PC-9 (cell line): ENCODE measurements at regions not wholly inside any gene's neighbourhood (a gene's known extent, or its start where the extent isn't known, plus 50 kb on each side); places are given as distances from the start of the nearest gene placed in this dataset.

Experiments
- BruUV-seq: library from RNA; stranded (reverse); fragments of 400-500 nt; replicated peaks from 2 replicates; lab custom pipeline; 2021; lab: Mats Ljungman, UMichigan
- CTCF ChIA-PET: fragments of 300-600 bp; sonication (Branson Sonifier 250); formaldehyde crosslinking; loops from one replicate; lab custom pipeline; 2022; ENCODE audit warnings: antibody characterized with exemption; lab: Charles Lee
- POLR2A ChIA-PET: fragments of 300-600 bp; sonication (Branson Sonifier 250); formaldehyde crosslinking; loops from one replicate; lab custom pipeline; 2022; ENCODE audit warnings: antibody characterized with exemption; ENCODE audit not compliant: unreplicated experiment; lab: Charles Lee
- DNase-seq, 2 experiments: peaks; one replicate each; pipeline versions ENCODE4 v3.0.0 to v3.0.0-alpha.2; 2015 to 2022; ENCODE audit warnings: mixed read lengths in 1 of 2
- H2AFZ ChIP-seq: fragments of 200-600 bp; sonication (generic); 2 replicates; pipeline ENCODE4 v1.8.1; 2017; ENCODE audit warnings: antibody characterized with exemption
- H3F3A ChIP-seq: fragments of 200-600 bp; sonication (generic); 2 replicates; pipeline ENCODE4 v1.8.1; 2017; ENCODE audit warnings: antibody characterized with exemption, mild to moderate bottlenecking, low read depth; ENCODE audit not compliant: insufficient read depth
- H3K27ac ChIP-seq: fragments of 200-600 bp; sonication (generic); 2 replicates; pipeline ENCODE4 v1.6.1; 2016; ENCODE audit warnings: mixed run types
- H3K27me3 ChIP-seq: fragments of 200-600 bp; sonication (generic); 2 replicates; pipeline ENCODE4 v1.6.1; 2016; ENCODE audit warnings: low read depth, mixed run types; ENCODE audit not compliant: insufficient read depth
- H3K36me3 ChIP-seq: fragments of 200-600 bp; sonication (generic); 2 replicates; pipeline ENCODE4 v1.6.1; 2016; ENCODE audit warnings: low read depth, mixed run types
- H3K4me1 ChIP-seq: fragments of 200-600 bp; sonication (generic); replicated peaks from 2 replicates; pipeline ENCODE4 v1.6.1; 2016; ENCODE audit warnings: mixed run types; ENCODE audit not compliant: insufficient read depth
- H3K4me2 ChIP-seq: fragments of 200-600 bp; sonication (generic); 2 replicates; pipeline ENCODE4 v1.6.1; 2017; ENCODE audit warnings: mixed run types
- H3K4me3 ChIP-seq: fragments of 200-600 bp; sonication (generic); 2 replicates; pipeline ENCODE4 v1.6.1; 2016; ENCODE audit warnings: mixed run types
- H3K79me2 ChIP-seq: fragments of 200-600 bp; sonication (generic); 2 replicates; pipeline ENCODE4 v1.6.1; 2017; ENCODE audit warnings: low read depth, mixed run types
- H3K9me2 ChIP-seq: fragments of 200-600 bp; sonication (generic); 2 replicates; pipeline ENCODE4 v1.8.1; 2017; ENCODE audit warnings: mild to moderate bottlenecking; ENCODE audit not compliant: insufficient read depth
- H3K9me3 ChIP-seq: fragments of 200-600 bp; sonication (generic); 2 replicates; pipeline ENCODE4 v1.8.1; 2016; ENCODE audit warnings: low read depth; ENCODE audit not compliant: insufficient read depth
- H4K20me1 ChIP-seq: fragments of 200-600 bp; sonication (generic); 2 replicates; pipeline ENCODE4 v1.8.1; 2017; ENCODE audit not compliant: insufficient read depth
- CTCF ChIP-seq: fragments of 200-600 bp; sonication (generic); conservative IDR thresholded peaks from 2 replicates; pipeline ENCODE4 v1.6.1; 2017; ENCODE audit warnings: mixed run types, antibody characterized with exemption, mild to moderate bottlenecking, moderate library complexity
- EZH2 ChIP-seq: fragments of 200-600 bp; sonication (generic); IDR thresholded peaks from 2 replicates; pipeline ENCODE4 v1.8.0; 2017; ENCODE audit warnings: antibody characterized with exemption, low read depth
- intact Hi-C: fragments of 100-400 bp; cut with micrococcal nuclease; formaldehyde crosslinking; loops from one replicate; pipeline ENCODE4 v1.10.0; 2022; ENCODE audit not compliant: unreplicated experiment

GRCh38 chr11:71198141-71198822 lies 54.1 kb downstream of the SHANK2 start:
- BruUV-seq, result no TSS peak
- H3K36me3 ChIP-seq, result no peaks in the 10 kb centered on the region
- TF ChIP-seq EZH2, result no peak
- no peak for TF ChIP-seq CTCF
- H4K20me1 ChIP-seq, result peaks cover 20% of the 10 kb centered on the region; the same call in 1 of the 2 replicates
- POLR2A ChIA-PET, result interaction anchor here (0.7 kb wide), 1 partner anchor 372 kb away, joined by 6 read pairs; no protein-coding TSS in a partner anchor
- H3K79me2 ChIP-seq, result no peaks in the 10 kb centered on the region
- H3K27ac ChIP-seq, result no peak overlapping the region
- no peaks in the 10 kb centered on the region for H3F3A ChIP-seq
- H3K4me3 ChIP-seq, result no peak overlapping the region
- CTCF ChIA-PET, result no interaction called here
- no peak overlapping the region for H2AFZ ChIP-seq
- no peak for DNase-seq
- no peaks in the 10 kb centered on the region for H3K9me2 ChIP-seq
- no peaks in the 10 kb centered on the region for H3K4me1 ChIP-seq
- intact Hi-C loops, result no loop called here
- no peaks in the 10 kb centered on the region for H3K27me3 ChIP-seq
- H3K4me2 ChIP-seq, result no peak overlapping the region
- H3K9me3 ChIP-seq, result no peaks in the 10 kb centered on the region

GRCh38 chr11:71197096-71197495 lies 55.3 kb downstream of the SHANK2 start:
- no peak for DNase-seq
- no peaks in the 10 kb centered on the region for H3K4me1 ChIP-seq
- no peak for TF ChIP-seq CTCF
- no peak for TF ChIP-seq EZH2
- no peaks in the 10 kb centered on the region for H3F3A ChIP-seq
- CTCF ChIA-PET, result no interaction called here
- BruUV-seq, result no TSS peak
- peaks cover 14% of the 10 kb centered on the region; the same call in 1 of the 2 replicates for H4K20me1 ChIP-seq
- H3K27ac ChIP-seq, result no peak overlapping the region
- no peak overlapping the region for H3K4me3 ChIP-seq
- no peaks in the 10 kb centered on the region for H3K9me3 ChIP-seq
- H3K27me3 ChIP-seq, result no peaks in the 10 kb centered on the region
- intact Hi-C loops, result no loop called here
- H3K36me3 ChIP-seq, result no peaks in the 10 kb centered on the region
- no peak overlapping the region for H3K4me2 ChIP-seq
- no peaks in the 10 kb centered on the region for H3K79me2 ChIP-seq
- H2AFZ ChIP-seq, result no peak overlapping the region
- H3K9me2 ChIP-seq, result no peaks in the 10 kb centered on the region
- POLR2A ChIA-PET, result no interaction called here

GRCh38 chr11:71194710-71195109 lies 57.7 kb downstream of the SHANK2 start:
- ChIA-PET CTCF (no interaction called here), POLR2A (interaction anchor here (0.6 kb wide), 1 partner anchor 126 kb away, joined by 4 read pairs; no protein-coding TSS in a partner anchor)
- Histone ChIP-seq H3K27ac (no peak overlapping the region), H4K20me1 (peaks cover 10% of the 10 kb centered on the region; the same call in 1 of the 2 replicates), H3K79me2 (no peaks in the 10 kb centered on the region), H3K27me3 (no peaks in the 10 kb centered on the region), H3K4me2 (no peak overlapping the region), H3K9me3 (no peaks in the 10 kb centered on the region), H3F3A (no peaks in the 10 kb centered on the region), H2AFZ (no peak overlapping the region), H3K4me3 (no peak overlapping the region), H3K4me1 (no peaks in the 10 kb centered on the region), H3K9me2 (no peaks in the 10 kb centered on the region), H3K36me3 (no peaks in the 10 kb centered on the region)
- no TSS peak for BruUV-seq
- no peak for TF ChIP-seq CTCF
- no peak for TF ChIP-seq EZH2
- DNase-seq, result no peak
- intact Hi-C loops, result no loop called here
